ENCODE measurements at regions not wholly inside any gene's neighbourhood (a gene's known extent, or its start where the extent isn't known, plus 50 kb on each side); places are given as distances from the start of the nearest gene placed in this dataset.
"Not testable (repeated sequence)": the region's sequence is repeated elsewhere in the genome, so short reads cannot be mapped to it uniquely, and the experiment has no call there.

GRCh38 chr13:83201506-83201905, 680.8 kb downstream of the SLITRK1 start:
- DNase-seq, result peak in 1 of 2 experiments; percentile 23

DNA sequence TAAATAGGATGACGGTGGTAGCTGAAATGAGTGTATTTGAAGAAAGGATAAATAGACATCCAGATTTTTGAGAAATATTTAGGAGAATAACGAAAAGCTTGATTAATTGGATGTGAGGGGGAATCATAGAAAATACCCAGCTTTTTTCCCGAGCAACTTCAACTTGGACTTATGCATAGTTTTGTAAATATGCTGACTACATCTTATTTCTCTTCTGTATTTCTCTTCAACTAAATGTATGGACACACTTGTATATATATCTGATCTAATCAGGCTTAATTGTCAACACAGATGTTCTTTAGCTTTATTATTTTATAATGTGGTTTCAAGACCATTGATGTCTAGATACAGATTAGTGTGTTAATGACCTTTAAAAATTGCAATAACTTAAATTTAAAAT, 685.0 kb downstream of the SLITRK1 start:
- DNase-seq, result no peak

DNA sequence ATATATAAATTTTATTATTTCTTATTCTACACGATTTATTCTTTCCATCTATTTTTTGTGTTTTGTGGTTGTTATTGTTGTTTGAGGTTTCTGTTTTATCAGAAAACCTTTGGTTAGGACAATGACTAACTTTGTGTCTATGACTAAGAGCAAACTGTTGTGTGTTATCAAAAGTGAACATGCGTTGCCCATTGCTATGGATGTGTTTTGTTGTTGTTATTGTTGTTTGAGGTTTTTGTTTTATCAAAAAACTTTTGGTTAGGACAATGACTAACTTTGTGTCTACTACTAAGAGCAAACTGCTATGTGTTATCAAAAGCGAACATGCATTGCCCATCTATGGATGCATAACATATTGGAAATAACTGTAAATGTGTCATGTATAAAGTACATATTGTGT, 692.3 kb downstream of the SLITRK1 start:
- no peak for DNase-seq

- no peak for DNase-seq
Measured at GRCh38 chr13:83184819-83185218, 697.5 kb downstream of the SLITRK1 start.

DNA sequence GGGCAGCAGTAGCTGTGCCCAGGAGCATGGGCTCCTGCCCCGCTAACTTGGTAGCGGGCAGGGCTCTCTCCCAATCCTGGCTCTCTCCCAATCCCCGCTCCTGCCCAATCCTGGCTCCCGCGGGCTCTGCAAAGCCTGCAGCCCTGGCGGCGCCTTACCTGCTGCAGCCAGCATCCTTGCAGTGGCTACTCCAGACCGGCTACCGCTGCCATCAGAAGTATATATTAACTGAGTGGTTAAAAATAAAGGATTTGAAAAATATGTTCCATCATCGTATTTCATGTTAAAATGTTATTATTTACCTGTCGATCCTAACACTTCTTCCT, 698.2 kb downstream of the SLITRK1 start:
- no peak for DNase-seq

GRCh38 chr13:83183439-83184149, 698.7 kb downstream of the SLITRK1 start:
- DNase-seq, result no peak

DNA sequence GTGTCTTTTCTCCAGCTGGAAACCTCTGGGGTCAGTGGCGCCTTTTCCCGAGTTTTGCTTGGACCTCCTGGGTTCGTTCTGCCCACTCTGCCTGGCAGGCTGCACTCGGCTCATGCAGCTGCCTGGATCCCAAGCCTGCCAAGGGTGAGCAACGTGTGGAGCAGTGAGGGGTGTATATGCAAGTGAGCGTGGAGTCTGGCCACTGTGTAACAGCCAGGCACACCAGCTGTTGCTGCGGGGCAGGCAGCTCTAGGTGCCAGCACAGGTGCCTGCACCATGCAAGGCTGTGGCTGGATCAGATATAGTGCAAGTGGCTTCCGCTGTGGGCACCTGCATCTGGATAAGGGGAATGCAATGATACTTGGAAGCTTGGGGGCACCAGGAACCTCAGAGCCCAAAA, 699.4 kb downstream of the SLITRK1 start:
- DNase-seq, result no peak

DNA sequence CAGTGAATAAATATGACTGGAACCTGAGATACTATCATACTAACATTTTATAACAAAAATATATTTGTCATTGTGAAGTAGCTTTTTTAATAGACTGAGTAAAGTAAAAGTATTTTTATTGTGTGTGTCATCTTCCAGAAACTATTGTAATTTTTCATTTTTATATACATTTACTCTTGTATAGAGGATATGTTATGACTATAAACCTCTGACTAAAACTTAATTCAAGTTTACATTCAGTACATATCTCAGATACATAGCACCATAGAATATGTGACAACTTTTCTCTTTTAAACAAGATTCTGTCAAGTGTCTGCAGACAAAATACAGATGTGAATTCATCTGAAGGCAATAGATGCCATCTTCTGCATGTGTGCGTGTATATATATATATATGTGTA, 704.3 kb downstream of the SLITRK1 start:
- no peak for DNase-seq

DNA sequence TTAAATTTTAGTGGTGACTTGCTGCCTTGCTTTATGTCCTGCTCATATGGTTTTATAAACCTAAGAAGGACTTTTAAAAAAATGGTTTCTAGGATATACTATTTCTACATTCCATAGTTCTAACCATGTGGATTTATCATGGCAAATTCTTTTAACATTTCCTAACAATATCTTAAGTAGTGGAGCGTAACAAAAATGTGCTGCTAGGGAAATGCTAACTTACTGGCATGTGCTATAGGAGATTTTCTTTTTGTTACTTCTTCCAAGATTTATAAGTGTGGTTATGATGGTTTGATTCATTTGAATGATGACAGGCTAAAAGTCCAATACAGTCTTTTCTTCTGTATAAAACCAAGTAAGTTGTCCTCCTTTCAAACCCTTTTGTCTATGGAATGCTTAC, 713.7 kb downstream of the SLITRK1 start:
- no peak for DNase-seq

DNA sequence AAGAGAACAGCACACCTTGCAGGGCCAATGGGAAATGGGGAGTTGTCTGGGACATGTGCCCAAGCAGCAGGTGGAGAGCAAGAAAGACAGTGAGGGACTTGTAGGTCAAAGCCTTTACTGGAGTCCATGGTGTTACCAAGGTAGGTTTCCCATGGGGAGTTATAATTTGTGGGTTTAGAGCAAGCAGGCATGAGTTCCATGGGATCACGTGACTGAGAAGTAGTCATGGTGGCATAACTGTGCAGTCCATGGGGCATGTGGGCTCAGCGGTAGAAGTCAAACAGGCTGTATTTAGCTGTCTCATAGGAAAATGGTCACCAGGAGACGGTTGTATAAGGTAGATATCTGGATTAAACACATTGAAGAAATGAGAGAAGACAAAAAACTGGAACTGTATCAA, 715.1 kb downstream of the SLITRK1 start:
- no peak for DNase-seq

DNA sequence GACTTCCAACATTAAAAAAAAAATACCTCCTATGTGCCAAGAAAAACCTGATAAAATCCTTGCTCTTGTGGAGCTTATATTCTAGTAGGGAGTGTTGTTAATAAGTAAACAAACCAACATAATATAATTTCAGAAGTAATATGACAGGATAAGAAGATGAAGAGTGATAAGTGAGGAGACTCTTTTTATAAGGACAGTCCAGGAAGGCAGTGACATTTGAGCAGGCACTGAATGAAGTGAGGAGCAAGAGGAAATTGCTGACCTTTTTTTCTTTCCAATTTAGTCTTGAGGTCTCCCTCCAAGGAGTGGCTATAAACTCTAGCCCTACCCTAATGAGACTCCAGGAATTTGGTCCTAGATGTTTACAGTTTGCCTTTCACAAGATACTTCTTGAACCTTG, 715.7 kb downstream of the SLITRK1 start:
- DNase-seq, result no peak

GRCh38 chr13:83162493-83162892, 719.8 kb downstream of the SLITRK1 start:
- no peak for DNase-seq

DNA sequence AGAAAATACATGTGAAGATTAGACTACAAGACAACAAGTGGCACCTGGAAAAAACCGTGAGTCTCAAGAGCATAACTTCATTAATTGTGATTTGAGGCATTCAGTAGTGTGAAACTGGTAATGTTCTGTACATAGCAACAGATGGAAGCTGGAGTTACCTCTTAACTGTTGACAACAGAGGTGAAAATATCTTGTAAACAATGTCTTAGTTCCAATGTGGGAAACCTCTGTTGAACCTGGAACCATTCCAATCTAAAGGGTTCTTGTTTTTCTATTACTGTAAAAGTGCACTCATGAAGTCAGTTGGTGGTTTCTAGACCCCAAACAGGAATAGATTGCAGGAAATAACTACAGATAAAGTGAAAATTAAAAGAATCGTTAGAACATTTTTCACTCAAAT, 728.4 kb downstream of the SLITRK1 start:
- DNase-seq, result no peak

GRCh38 chr13:83151308-83151660, 731.0 kb downstream of the SLITRK1 start:
- no peak for DNase-seq

GRCh38 chr13:83150616-83151307, 731.5 kb downstream of the SLITRK1 start:
- DNase-seq, result peak in 1 of 2 experiments; percentile 0

DNA sequence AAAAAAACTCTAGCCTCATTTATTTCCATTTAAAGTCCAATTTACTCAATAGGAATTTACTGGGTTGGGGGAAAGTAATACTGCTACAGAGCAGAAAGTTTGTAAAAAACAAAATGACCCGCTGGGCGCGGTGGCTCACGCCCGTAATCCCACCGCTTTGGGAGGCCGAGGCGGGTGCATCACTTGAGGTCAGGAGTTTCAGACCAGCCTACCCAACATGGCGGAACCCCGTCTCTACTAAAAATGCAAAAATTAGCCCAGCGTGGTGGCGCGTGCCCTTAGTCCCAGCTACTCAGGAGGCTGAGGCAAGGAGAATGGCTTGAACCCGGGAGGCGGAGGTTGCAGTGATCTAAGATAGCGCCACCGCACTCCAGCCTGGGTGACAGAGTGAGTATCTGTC, 745.6 kb downstream of the SLITRK1 start:
- DNase-seq, result no peak

- no peak for DNase-seq
Measured at GRCh38 chr13:83125791-83126190, 756.5 kb downstream of the SLITRK1 start.

GRCh38 chr13:83121896-83122295, 760.4 kb downstream of the SLITRK1 start:
- DNase-seq, result no peak

- no peak for DNase-seq
Measured at GRCh38 chr13:83117046-83117445, 765.2 kb downstream of the SLITRK1 start.

DNA sequence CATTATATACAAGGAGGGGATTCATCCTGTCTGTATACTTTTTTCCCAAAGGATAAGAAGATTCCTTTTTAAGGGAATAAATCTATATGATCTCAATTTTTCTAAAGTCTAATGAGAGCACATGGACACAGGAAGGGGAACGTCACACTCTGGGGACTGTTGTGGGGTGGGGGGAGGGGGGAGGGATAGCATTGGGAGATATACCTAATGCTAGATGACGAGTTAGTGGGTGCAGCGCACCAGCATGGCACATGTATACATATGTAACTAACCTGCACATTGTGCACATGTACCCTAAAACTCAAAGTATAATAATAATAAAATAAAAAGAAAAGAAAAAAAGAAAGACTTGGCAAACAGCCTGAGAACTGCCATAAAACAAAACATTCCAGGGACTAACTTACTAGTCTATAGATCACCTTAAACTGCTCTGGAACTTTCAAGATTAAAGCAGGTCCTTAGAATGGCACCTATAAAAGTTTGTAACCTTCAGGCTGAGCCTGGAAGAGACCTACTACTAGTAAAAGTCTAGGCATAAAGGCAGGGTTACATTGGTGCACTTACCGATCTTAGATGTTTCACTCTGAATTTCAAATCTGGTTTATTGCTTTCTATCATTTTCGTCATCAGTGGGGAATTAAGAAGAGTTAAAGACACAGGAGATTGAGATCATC, 780.6 kb downstream of the SLITRK1 start:
- not testable (repeated sequence) for DNase-seq

GRCh38 chr13:83100237-83100636, 782.0 kb downstream of the SLITRK1 start:
- no peak for DNase-seq

DNA sequence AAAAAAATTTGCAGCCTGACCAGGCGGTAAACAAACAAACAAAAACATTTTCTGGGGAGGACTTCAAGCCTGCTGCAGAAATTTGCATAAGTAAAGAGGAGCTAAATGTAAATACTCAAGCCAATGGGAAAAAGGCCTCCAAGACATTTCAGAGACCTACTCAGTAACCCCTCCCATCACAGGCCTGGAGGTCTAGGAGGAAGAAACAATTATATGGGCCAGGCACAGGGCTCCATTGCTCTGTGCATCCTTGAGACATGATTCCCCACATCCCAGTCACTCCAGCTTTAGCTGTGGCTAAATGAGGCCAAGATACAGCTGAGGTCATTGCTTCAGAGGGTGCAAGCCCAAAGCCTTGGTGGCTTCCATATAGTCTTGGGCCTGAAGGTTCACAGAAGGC, 793.4 kb downstream of the SLITRK1 start:
- DNase-seq, result no peak

DNA sequence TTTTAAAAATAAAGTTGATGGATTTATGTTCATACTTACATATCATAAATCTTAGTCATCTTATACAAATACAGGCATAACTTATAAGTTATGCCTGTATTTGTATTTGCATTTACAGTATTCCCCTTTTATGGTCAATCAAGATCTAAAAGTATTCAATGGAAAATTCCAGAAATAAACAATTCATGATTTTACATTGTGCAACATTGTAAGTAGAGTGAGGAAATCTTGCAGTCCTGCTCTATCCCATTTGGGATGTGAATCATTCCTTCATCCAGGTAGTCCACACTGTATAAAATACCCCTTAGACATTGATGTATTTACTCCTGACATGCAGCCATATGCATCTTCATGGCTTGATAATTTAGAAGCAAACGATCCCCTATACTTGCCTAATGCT, 795.3 kb downstream of the SLITRK1 start:
- no peak for DNase-seq

- no peak for DNase-seq
Measured at GRCh38 chr13:83086088-83086487, 796.2 kb downstream of the SLITRK1 start.
